Fibroblast of lung (primary cell): ENCODE measurements at regions not wholly inside any gene's neighbourhood (a gene's known extent, or its start where the extent isn't known, plus 50 kb on each side); places are given as distances from the start of the nearest gene placed in this dataset.

Source experiments
- DNase-seq, 2 donors: peaks; one replicate each; pipeline versions ENCODE4 v3.0.0 to v3.0.0-alpha.2; 2010; ENCODE audit warnings: low read depth in 2 of 2
- H2AFZ ChIP-seq: 2 replicates; pipeline ENCODE4 v1.5.1; 2012; ENCODE audit warnings: low read length, control low read depth, inconsistent platforms
- H3K27ac ChIP-seq: 2 replicates; pipeline ENCODE4 v1.5.1; 2011; ENCODE audit warnings: low read length, control low read depth; ENCODE audit not compliant: insufficient read depth
- H3K27me3 ChIP-seq: 2 replicates; pipeline ENCODE4 v1.5.1; 2011; ENCODE audit warnings: mild to moderate bottlenecking, low read length; ENCODE audit not compliant: control insufficient read depth, insufficient read depth
- H3K36me3 ChIP-seq: 2 replicates; pipeline ENCODE4 v1.5.1; 2011; ENCODE audit warnings: low read length; ENCODE audit not compliant: control insufficient read depth, insufficient read depth
- H3K4me1 ChIP-seq: 2 replicates; pipeline ENCODE4 v1.5.1; 2011; ENCODE audit warnings: low read length; ENCODE audit not compliant: control insufficient read depth, insufficient read depth; ENCODE audit errors: extremely low read depth
- H3K4me2 ChIP-seq: 2 replicates; pipeline ENCODE4 v1.5.1; 2011; ENCODE audit warnings: low read length, control low read depth; ENCODE audit not compliant: insufficient read depth; ENCODE audit errors: extremely low read depth
- H3K4me3 ChIP-seq, 4 experiments: fragments of 200-600 bp in 1 of 4; sonication (generic) in 1 of 4; replicated peaks in 1 of 4; 2 replicates each; pipeline ENCODE4 v1.5.1; 2011 to 2016; ENCODE audit warnings: low read length in 4 of 4, low read depth in 3 of 4, mild to moderate bottlenecking in 3 of 4, control low read depth in 2 of 4, inconsistent platforms in 1 of 4, mixed read lengths in 1 of 4; ENCODE audit not compliant: insufficient read depth in 1 of 4; ENCODE audit errors: control extremely low read depth in 1 of 4
- H3K79me2 ChIP-seq: 2 replicates; pipeline ENCODE4 v1.5.1; 2012; ENCODE audit warnings: mild to moderate bottlenecking, low read length, inconsistent platforms; ENCODE audit not compliant: control insufficient read depth, insufficient read depth
- H3K9ac ChIP-seq: 2 replicates; pipeline ENCODE4 v1.5.1; 2011; ENCODE audit warnings: mild to moderate bottlenecking, low read length, control low read depth; ENCODE audit not compliant: insufficient read depth
- H3K9me3 ChIP-seq: 2 replicates; pipeline ENCODE4 v1.5.1; 2012; ENCODE audit warnings: low read depth, low read length; ENCODE audit not compliant: control insufficient read depth, insufficient read depth
- H4K20me1 ChIP-seq: 2 replicates; pipeline ENCODE4 v1.5.1; 2011; ENCODE audit warnings: low read length; ENCODE audit not compliant: control insufficient read depth, insufficient read depth; ENCODE audit errors: extremely low read depth
- EZH2 ChIP-seq: IDR thresholded peaks from 2 replicates; pipeline ENCODE4 v1.5.1; 2012; ENCODE audit warnings: low read length, control low read depth, mild to moderate bottlenecking; ENCODE audit errors: missing control alignments
- TF ChIP-seq, protein P1 (sequence below), 2 donors: IDR thresholded peaks in 1 of 2; conservative IDR thresholded peaks in 1 of 2; 1 replicate in 1 of 2; 2 replicates in 1 of 2; pipeline ENCODE4 v1.5.1; 2011 to 2012; ENCODE audit warnings: low read length in 2 of 2, control low read depth in 1 of 2, inconsistent platforms in 1 of 2, low read depth in 1 of 2, mild to moderate bottlenecking in 1 of 2

DNA sequence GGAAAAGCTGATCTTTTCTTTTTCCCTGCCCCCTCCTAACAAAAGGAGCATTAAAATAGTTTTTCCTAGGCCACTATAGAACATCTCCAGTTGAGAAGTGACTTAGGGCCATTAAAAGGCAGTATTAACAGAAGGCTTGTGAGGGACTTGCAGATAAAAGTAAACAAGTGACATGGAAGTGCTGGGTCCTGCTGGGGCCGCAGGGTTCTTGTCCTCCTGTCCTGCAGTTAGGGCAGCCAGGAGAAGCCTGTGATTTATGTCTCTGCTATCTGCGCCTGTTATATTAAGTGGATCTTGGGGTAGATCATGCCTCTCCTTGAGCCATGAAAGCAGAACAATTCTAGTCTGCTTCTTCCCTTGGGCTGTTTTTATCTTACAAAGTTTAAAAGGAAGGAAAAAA lies 271.4 kb upstream of the C11orf87 start:
- no peaks in the 10 kb centered on the region for H3K27me3 ChIP-seq
- no peaks in the 10 kb centered on the region for H4K20me1 ChIP-seq
- no peaks in the 10 kb centered on the region for H3K36me3 ChIP-seq
- H3K4me3 ChIP-seq = no peak overlapping the region
- H3K4me1 ChIP-seq = no peaks in the 10 kb centered on the region
- TF ChIP-seq EZH2 = no peak
- TF ChIP-seq, protein P1, sequence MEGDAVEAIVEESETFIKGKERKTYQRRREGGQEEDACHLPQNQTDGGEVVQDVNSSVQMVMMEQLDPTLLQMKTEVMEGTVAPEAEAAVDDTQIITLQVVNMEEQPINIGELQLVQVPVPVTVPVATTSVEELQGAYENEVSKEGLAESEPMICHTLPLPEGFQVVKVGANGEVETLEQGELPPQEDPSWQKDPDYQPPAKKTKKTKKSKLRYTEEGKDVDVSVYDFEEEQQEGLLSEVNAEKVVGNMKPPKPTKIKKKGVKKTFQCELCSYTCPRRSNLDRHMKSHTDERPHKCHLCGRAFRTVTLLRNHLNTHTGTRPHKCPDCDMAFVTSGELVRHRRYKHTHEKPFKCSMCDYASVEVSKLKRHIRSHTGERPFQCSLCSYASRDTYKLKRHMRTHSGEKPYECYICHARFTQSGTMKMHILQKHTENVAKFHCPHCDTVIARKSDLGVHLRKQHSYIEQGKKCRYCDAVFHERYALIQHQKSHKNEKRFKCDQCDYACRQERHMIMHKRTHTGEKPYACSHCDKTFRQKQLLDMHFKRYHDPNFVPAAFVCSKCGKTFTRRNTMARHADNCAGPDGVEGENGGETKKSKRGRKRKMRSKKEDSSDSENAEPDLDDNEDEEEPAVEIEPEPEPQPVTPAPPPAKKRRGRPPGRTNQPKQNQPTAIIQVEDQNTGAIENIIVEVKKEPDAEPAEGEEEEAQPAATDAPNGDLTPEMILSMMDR (conservative IDR thresholded peaks at IDR 0.05 in 1 of 2, IDR thresholded peaks at IDR 0.05 in 1 of 2; ENCODE audit: low read depth in 1 of 2, low read length in 2 of 2) = no peak
- no peak overlapping the region for H3K9ac ChIP-seq
- no peaks in the 10 kb centered on the region for H3K9me3 ChIP-seq
- no peaks in the 10 kb centered on the region for H3K79me2 ChIP-seq
- no peak overlapping the region for H3K4me2 ChIP-seq
- no peak overlapping the region for H2AFZ ChIP-seq
- no peak for DNase-seq
- H3K27ac ChIP-seq = no peak overlapping the region

DNA sequence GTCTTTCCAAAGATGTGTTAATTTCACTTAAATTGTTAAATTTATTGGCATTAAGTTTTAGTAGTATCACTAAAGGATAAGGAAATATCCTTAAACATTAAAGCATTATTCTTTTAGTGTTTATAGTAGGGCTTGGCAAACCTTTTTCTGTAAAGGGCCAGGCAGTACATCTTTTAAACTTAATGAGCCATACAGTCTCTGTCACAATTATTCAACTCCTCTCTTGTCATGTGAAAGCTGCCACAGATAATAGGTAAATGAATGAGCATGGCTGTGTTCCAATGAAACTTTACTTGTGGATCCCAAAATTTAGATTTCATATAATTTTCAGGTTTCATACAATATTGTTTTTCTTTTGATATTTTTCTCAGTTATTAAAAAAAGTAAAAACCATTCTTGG lies 268.2 kb upstream of the C11orf87 start:
- DNase-seq = no peak
- no peaks in the 10 kb centered on the region for H4K20me1 ChIP-seq
- H2AFZ ChIP-seq = no peak overlapping the region
- H3K9ac ChIP-seq = no peak overlapping the region
- no peak overlapping the region for H3K4me3 ChIP-seq
- no peak overlapping the region for H3K4me2 ChIP-seq
- no peak overlapping the region for H3K27ac ChIP-seq
- TF ChIP-seq EZH2 = no peak
- TF ChIP-seq, protein P1 (conservative IDR thresholded peaks at IDR 0.05 in 1 of 2, IDR thresholded peaks at IDR 0.05 in 1 of 2; ENCODE audit: low read depth in 1 of 2, low read length in 2 of 2) = no peak
- H3K9me3 ChIP-seq = no peaks in the 10 kb centered on the region
- no peaks in the 10 kb centered on the region for H3K36me3 ChIP-seq
- no peaks in the 10 kb centered on the region for H3K4me1 ChIP-seq
- no peaks in the 10 kb centered on the region for H3K79me2 ChIP-seq
- H3K27me3 ChIP-seq = no peaks in the 10 kb centered on the region

DNA sequence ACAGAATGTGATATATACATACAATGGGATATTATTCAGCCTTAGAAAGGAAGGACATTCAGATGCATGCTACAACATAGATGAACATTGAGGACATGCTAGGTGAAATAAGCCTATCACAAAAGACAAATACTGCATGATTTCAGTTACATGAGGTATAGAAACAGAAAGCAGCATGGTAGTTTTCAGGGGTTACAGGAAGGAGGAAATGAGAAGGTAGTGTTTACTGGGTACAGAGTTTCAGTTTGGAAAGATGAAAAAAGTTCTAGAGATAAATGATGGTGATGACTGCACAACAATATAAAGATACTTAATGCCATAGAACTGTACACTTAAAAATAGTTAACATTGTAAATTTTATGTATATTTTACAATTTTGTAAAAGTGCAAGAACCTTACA lies 266.7 kb upstream of the C11orf87 start:
- no peak overlapping the region for H3K9ac ChIP-seq
- no peak overlapping the region for H3K4me2 ChIP-seq
- no peaks in the 10 kb centered on the region for H3K27me3 ChIP-seq
- no peaks in the 10 kb centered on the region for H3K4me1 ChIP-seq
- H3K27ac ChIP-seq = no peak overlapping the region
- TF ChIP-seq, protein P1 (conservative IDR thresholded peaks at IDR 0.05 in 1 of 2, IDR thresholded peaks at IDR 0.05 in 1 of 2; ENCODE audit: low read depth in 1 of 2, low read length in 2 of 2) = no peak
- TF ChIP-seq EZH2 = no peak
- no peak overlapping the region for H2AFZ ChIP-seq
- H3K36me3 ChIP-seq = no peaks in the 10 kb centered on the region
- H3K4me3 ChIP-seq = no peak overlapping the region
- no peaks in the 10 kb centered on the region for H3K79me2 ChIP-seq
- H3K9me3 ChIP-seq = no peaks in the 10 kb centered on the region
- DNase-seq = no peak
- no peaks in the 10 kb centered on the region for H4K20me1 ChIP-seq
